Gastroesophageal sphincter (tissue), 3 donors: ENCODE measurements at regions not wholly inside any gene's neighbourhood (a gene's known extent, or its start where the extent isn't known, plus 50 kb on each side); places are given as distances from the start of the nearest gene placed in this dataset.

Source experiments
- EP300 ChIP-seq: sonication (generic); formaldehyde crosslinking; IDR thresholded peaks from one replicate; pipeline ENCODE4 v1.6.1; 2017; ENCODE audit warnings: antibody characterized with exemption, mild to moderate bottlenecking
- POLR2A ChIP-seq, 2 donors: fragments of 450-650 bp; IDR thresholded peaks; one replicate each; pipeline ENCODE4 v1.6.1; 2017; ENCODE audit warnings: antibody characterized with exemption in 2 of 2, mild to moderate bottlenecking in 2 of 2, moderate library complexity in 1 of 2
- POLR2AphosphoS5 ChIP-seq: sonication (generic); formaldehyde crosslinking; IDR thresholded peaks from one replicate; pipeline ENCODE4 v1.6.1; 2017; ENCODE audit warnings: antibody characterized with exemption
- TF ChIP-seq, protein P1 (sequence below), 4 experiments: fragments of 200-600 bp in 2 of 4; fragments of 450-650 bp in 2 of 4; sonication (generic) in 1 of 4; IDR thresholded peaks; one replicate each; pipeline ENCODE4 v1.5.1; 2017 to 2019; ENCODE audit warnings: antibody characterized with exemption in 4 of 4, mild to moderate bottlenecking in 2 of 4, moderate library complexity in 2 of 4

GRCh38 chr7:18357691-18358090 is 137.9 kb upstream of the HDAC9 start:
- no peak for TF ChIP-seq POLR2A (IDR thresholded peaks at IDR 0.05)
- TF ChIP-seq, protein P1, sequence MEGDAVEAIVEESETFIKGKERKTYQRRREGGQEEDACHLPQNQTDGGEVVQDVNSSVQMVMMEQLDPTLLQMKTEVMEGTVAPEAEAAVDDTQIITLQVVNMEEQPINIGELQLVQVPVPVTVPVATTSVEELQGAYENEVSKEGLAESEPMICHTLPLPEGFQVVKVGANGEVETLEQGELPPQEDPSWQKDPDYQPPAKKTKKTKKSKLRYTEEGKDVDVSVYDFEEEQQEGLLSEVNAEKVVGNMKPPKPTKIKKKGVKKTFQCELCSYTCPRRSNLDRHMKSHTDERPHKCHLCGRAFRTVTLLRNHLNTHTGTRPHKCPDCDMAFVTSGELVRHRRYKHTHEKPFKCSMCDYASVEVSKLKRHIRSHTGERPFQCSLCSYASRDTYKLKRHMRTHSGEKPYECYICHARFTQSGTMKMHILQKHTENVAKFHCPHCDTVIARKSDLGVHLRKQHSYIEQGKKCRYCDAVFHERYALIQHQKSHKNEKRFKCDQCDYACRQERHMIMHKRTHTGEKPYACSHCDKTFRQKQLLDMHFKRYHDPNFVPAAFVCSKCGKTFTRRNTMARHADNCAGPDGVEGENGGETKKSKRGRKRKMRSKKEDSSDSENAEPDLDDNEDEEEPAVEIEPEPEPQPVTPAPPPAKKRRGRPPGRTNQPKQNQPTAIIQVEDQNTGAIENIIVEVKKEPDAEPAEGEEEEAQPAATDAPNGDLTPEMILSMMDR (IDR thresholded peaks at IDR 0.05) = peak in 1 of 4 experiments; percentile 10
- no peak for TF ChIP-seq EP300
- TF ChIP-seq POLR2AphosphoS5 = no peak
